ENCODE measurements at regions not wholly inside any gene's neighbourhood (a gene's known extent, or its start where the extent isn't known, plus 50 kb on each side); places are given as distances from the start of the nearest gene placed in this dataset.

DNA sequence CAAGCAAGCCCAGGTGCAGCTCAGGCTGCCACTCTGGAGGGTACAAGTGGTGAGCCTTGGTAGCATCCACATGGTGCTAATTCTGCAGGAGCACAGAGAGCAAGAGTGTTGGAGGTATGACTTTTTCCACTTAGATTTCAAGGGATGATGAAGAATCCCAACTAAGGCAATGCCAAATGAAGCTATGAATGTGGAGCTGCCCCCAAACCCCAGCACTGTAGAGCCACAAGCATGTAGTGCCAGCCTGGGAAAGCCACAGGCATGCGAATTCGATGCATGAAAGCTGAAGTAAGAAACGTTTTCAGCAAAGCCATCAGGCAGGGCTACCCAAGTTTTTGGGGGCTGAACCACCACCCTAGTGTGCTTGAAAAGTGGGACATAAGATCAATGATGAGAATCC, 251.1 kb downstream of the HAO1 start:
- DNase-seq (ENCODE audit: missing footprints) (no peak), ATAC-seq (no peak)
- intact Hi-C loops (cut with DNase I): no loop called here

DNA sequence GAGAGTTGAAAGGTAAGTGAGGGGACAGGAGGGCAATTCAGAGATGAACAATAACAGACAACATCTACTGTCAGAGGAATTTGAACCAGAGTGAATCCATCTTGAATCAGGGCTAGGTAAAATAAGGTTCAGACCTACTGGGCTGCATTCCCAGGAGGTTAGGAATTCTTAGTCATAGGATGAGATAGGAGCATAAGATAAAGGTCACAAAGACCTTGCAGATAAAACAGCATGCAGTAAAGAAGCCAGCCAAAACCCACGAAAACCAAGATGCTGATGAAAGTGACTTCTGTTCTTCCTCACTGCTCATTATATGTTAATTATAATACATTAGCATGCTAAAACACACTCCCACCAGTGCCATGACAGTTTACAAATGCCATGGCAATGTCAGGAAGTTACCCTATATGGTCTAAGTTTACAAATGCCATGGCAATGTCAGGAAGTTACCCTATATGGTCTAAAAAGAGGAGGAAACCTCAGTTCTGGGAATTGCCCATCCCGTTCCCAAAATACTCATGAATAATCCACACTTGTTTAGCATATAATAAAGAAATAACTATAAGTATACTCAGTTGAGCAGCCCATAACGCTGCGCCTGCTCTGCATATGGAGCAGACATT, 248.5 kb downstream of the HAO1 start:
- ATAC-seq (no peak), DNase-seq (ENCODE audit: missing footprints) (no peak)
- intact Hi-C loops (cut with DNase I): no loop called here

DNA sequence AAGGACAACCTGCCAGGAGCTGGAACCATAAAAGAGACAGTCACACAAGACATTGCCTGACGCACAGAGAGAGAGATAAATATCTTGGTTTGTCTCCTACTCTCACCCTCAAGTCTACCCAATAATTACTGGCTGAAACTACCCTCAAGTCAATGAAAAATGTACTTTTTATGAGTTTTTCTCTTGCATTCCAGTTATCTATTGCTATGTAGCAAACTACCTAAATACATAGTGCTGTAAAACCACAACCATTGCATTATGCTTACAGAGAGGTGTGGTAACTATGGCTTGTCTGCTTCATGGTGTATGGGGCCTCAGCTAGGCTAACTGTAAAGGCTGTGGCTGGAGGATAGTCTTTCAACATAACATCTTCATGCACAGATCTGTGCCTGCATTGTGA, 247.8 kb downstream of the HAO1 start:
- intact Hi-C loops (cut with DNase I): no loop called here

DNA sequence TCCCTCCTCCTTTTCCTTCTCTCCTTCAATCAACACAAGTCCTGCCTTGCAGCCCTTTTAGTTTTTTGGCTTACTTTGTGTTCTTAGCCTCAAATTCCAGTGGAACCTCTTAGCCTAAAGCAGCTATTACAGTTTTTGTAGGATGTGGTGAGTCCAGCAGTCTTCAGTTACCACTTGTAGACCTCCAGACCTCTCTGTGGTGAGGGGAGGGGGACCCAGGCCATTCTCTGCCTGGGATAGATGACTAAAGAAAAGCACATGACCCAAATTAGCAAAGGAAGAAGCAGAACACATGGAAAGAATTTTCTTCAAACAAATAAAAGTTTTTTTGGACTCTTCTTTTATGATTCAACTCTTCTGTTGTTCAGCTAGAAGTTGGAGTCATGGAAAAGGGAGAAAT, 246.5 kb downstream of the HAO1 start:
- intact Hi-C loops (cut with DNase I): no loop called here
- DNase-seq (ENCODE audit: missing footprints): no peak
- no peak for ATAC-seq

More for the DNA sequence above, 247.8 kb downstream of the HAO1 start:
- no peak for DNase-seq (ENCODE audit: missing footprints)
- ATAC-seq: no peak

DNA sequence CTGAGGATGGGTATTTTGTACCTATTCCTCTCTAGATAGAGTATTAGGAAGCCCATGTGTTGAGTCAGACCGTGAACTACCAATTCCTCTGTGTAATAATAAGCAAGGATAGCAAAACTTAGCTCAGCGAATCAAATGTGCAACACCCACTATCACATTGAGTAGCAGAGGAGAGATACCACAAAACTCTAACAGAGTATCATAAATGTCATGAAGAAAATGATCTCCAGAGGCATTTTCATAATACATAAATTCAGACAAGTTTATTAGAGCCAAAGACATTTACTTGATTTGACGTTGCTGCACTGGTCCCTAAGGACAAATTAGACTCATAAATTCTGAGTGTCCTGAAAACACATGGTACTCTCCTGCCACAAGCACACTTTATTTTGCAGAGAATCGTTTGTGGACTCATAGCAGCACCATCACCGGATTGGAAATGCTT, 245.2 kb downstream of the HAO1 start:
- intact Hi-C loops (cut with DNase I): no loop called here
- no peak for ATAC-seq
- DNase-seq (ENCODE audit: missing footprints): no peak

DNA sequence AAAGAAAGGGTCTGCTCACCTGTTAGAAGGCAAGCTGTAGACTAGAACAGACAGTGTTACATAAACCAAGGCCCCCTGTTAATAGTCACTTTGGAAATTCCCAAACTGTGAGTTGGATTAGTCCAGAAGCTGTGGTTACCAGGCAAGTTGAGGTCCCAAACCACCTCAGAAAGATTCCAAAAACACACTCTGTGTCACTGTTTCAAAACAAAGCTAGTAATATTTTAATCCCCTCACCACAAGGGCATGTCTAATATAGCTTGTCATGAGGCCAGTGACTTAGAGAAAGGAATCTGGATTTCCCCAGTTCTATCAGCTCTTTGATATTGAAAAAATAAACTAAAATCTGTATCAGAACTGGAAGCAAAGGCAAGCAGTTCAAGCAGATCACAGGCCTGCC, 244.6 kb downstream of the HAO1 start:
- ATAC-seq: no peak
- DNase-seq (ENCODE audit: missing footprints): no peak
- intact Hi-C loops (cut with DNase I): no loop called here

DNA sequence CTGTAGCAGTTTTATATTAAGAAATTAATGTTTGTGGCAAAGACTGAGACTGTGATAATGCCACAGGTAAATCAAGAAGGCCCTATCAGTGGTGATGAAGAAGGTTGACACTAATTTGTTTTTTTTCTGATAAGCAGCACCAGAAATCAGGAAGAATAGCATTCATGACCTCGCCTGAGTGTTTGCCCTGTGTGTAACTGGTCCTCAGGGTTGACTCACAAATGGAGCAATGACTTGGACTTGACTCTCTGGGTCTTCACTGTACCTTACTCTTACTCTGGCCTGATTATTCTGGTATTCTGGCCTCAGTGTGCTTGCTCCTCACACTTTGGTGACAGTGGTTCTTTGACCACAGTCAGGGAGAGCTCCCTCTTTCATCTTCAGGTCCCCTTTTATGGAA, 243.9 kb downstream of the HAO1 start:
- intact Hi-C loops (cut with DNase I): no loop called here
- no peak for ATAC-seq
- DNase-seq (ENCODE audit: missing footprints): no peak

DNA sequence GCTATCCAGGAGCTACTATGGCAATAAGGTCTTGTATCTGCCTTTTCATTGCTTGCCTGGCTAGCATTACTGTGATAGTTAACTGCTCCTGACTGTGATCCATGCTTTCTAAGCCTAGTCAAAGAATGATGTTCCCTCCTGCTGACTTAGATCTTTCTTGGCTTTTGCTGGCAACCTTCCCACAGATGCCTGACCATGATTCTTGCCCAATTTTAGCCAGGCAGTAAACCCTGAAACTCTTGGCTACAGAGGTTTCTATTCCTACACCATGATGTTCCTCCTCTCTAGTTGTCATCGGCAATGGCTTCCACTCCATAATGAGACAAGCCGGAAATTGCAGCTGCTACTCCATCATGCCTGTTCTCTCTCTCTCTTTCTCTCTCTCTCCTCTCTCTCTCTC, 238.1 kb downstream of the HAO1 start:
- ATAC-seq: no peak

DNA sequence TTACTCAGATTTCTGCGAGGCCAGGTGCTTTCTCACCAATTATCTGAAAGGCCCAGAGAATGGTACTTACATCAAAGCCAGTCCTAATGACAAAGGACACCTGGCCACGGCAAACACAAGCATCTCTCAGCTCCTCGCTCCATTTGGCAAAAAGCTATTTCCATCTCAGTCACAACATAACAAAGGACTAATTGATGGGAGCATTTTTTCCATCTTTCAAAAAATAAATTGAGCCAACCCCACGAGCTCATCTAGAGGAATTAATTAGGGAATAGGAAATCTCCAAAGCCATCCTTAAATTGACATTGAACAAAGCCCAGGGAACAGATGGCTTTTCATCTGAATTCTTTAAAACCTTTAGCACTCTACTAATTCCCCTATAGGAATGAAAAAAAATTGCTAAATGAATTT, 236.7 kb downstream of the HAO1 start:
- intact Hi-C loops (cut with DNase I): no loop called here
- DNase-seq (ENCODE audit: missing footprints) (no peak), ATAC-seq (no peak)

More for the DNA sequence above, 238.1 kb downstream of the HAO1 start:
- intact Hi-C loops (cut with DNase I): no loop called here
- no peak for DNase-seq (ENCODE audit: missing footprints)

DNA sequence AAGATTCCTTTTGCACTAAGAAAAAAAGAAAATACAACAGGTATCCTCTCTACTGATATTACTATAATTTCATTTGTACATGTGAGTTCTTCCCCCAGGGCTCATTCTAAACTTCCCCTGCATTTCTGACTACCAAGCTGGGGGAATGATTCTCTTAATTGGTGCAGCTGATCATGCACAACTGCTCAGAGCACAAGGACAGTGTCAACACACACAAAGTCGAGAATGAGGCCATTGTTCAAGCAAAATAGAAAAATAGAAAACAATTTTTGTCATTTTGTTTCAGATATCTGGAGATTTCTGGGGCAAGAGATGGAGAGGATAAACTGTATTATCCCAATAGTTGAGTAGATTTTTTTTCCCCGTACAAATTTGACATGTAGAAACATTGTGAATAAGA, 236.3 kb downstream of the HAO1 start:
- intact Hi-C loops (cut with DNase I): no loop called here
- DNase-seq (ENCODE audit: missing footprints) (no peak), ATAC-seq (no peak)

DNA sequence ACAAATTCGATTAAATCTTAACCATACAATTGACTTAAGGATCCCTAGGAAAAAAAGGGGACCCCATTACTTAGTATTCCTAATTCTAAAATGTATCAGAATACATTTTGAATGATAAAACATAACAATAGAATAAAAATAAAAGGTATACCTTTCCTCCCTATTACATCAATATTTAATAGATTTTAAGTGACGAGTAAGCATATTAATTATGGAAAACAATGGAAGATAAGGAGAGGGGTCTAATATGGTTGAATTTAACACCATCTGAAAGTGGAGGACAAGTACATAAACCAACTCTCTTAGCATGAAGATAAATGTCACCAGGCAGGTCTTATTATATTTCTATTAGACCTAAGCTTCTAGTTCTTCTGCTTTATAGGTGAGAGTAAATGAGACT, 232.1 kb downstream of the HAO1 start:
- ATAC-seq (no peak), DNase-seq (ENCODE audit: missing footprints) (no peak)
- intact Hi-C loops (cut with DNase I): no loop called here

DNA sequence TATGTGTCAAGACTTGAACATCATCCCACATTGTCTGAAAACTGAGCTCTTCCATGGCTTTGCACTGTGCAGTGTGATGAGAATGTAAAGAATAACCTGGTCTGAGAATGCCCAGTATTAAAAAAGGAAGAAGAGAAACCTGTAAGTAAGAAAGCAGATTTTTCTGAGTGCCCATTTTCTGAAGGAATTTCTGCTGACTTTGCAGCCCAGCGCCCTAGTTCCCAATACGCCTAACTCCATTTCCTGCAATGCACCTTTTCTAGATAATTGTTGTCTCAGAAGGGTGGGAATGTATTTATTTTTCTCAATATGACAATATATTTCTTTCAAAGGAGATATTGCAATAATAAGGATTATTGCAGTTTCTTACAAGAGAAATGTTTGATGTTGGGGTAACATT, 231.5 kb downstream of the HAO1 start:
- intact Hi-C loops (cut with DNase I): no loop called here
- DNase-seq (ENCODE audit: missing footprints) (no peak), ATAC-seq (no peak)

DNA sequence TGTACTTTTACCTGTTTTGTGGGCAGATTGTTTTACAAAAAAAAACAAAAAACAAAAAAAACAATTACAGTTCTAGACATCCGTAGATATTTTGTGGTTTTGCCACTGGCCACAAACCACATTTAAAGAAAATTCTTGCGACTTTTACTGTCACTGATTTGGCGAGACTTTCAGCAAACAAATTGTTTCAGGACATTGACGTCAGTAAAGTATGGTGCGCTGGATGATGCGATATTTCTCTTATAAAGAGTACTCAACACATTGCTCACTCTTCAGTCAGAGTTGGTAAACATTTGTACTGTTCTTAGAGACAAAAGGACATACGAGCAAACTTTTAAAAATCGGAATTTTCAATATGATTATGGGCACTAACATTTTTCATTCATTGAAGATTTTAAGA, 229.8 kb downstream of the HAO1 start:
- intact Hi-C loops (cut with DNase I): no loop called here
- ATAC-seq (no peak), DNase-seq (ENCODE audit: missing footprints) (no peak)

DNA sequence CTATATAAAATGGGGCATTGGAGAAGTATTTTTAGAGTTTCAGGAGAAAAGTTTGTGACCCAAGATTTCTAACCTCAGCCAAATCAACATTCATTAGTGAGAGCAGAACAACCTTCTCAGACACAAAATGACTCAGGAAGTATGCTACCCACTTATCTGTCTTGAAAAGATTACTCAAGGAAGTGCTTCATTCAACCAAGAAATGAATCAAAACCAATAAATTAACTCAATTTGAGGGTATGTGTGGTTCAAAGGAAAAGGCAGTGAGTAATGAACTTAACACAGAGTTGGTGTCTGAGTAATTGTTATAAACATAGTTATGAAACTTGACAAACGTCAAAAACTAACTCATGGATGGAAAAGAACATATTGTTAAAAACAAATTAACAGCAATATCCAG, 227.6 kb downstream of the HAO1 start:
- no peak for ATAC-seq
- intact Hi-C loops (cut with DNase I): no loop called here

DNA sequence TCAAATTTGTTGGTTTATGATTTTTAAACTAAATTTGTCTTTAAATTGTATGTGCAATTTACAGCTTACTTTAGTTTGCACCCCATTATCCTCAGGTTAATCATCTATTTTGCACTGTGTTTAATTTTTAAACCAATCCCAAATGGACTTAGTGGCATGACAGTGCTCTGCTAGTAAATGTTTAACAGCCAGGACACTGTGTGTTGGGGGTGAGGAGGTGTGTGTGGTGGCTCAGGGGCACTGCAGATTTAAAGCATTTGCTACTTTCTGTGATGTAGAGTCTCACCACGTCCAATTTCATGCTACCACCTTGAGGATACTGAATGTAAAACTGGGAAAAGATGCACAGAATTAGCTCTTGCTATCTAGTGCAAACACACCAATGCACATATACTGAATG, 225.7 kb downstream of the HAO1 start:
- DNase-seq (ENCODE audit: missing footprints): no peak
- intact Hi-C loops (cut with DNase I): no loop called here
- ATAC-seq: no peak

More for the DNA sequence above, 227.6 kb downstream of the HAO1 start:
- no peak for DNase-seq (ENCODE audit: missing footprints)

DNA sequence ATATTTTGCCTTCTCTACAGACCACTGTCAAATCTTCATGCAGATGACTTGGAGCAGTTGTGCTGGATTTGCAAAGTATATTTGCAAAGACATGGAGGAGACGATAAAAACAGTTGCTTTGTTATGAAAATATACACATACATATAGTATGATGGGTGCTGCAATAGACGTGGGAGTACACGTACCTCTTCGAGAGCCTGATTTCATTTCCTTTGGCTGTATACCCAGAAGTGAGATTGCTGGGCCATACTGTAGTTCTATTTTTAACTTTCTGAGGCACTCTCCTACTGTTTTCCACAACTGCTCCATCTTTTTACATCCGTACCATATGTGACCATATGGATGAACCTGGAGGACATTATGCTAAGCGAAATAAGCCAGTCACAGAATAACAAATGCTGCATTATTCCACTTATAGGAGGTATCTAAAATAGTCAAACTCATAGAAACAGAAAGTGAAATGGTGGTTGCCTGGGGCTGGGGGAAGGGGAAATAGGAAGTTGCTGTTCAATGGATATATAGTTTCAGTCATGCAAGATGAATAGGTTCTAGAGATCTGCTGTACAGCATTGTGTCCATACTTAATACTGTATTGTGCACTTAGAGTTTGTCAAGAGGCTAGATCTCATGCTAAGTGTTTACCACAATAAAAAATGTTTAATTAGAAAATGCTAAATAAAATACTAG, 223.8 kb downstream of the HAO1 start:
- intact Hi-C loops (cut with DNase I): no loop called here
- ATAC-seq (no peak), DNase-seq (ENCODE audit: missing footprints) (no peak)

DNA sequence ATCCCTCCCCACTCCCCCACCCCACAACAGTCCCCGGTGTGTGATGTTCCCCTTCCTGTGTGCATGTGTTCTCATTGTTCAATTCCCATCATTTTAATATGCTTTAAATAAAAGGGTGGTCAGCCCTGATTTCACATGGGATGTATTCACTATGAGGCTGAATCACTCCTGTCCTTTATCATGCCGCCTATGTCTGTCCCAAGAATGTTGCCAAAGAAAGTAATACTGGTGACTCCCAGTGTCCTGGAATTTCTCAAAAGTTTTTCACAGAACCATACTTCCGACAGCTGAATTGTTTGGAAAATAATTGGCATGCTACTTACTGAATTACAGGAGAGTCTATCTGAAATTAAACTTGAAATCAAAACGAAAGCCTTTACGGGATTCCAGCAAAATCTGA, 217.7 kb downstream of the HAO1 start:
- DNase-seq (ENCODE audit: missing footprints) (no peak), ATAC-seq (no peak)
- intact Hi-C loops (cut with DNase I): no loop called here

DNA sequence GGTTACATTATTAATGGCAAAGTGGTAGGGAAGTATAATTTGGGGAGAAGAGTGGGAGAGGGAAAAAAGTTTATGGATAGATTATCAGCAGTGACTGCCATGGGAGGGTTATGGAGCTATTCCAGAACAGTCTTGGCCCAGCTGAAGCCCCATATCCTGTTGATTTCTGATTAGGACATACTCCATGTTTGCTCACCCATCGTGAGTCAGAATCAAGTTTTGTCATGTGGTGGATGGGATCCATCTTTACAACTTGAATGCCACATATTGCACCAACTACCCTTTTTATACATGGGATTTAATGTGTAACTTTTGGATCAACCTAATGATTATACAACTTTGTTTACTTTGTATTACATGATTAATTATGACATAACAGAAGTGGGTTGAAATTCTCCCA, 217.0 kb downstream of the HAO1 start:
- ATAC-seq (no peak), DNase-seq (ENCODE audit: missing footprints) (no peak)
- intact Hi-C loops (cut with DNase I): no loop called here

DNA sequence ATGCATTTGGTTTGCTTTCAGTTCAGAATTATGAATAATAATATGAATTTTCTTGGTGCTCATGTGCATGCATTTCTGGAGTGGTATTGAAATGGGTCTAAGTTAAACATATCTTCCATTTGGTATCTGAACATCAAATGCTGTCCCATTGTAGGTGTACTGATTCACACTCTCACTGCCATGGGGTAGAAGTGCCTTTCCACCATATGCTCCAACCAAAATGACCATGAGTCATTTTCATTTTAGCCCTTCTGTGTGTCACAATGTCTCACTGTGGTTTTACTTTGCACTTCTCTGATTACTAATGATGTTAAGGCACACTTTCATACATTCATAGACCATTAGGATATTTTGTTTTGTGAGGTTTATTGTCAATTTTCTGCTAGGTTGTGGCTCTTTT, 211.9 kb downstream of the HAO1 start:
- intact Hi-C loops (cut with DNase I): no loop called here
- ATAC-seq (no peak), DNase-seq (ENCODE audit: missing footprints) (no peak)

DNA sequence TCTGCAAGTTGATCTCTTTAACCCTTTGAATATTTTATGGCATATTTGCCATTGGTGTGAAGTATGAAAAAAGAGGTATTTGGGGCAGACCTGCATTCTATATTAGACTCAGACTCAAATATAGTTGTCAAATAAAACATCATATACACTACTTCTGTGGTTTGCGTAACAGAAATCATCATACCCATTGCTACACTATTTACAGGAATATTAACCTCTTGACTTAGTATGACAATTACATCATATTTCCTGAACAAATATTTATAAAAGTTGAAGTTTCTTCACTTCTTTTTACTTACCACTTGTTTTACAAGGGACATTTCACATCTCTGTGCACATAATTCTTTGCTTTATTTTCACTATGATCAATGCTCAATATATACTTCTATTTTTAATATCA, 206.0 kb downstream of the HAO1 start:
- ATAC-seq (no peak), DNase-seq (ENCODE audit: missing footprints) (no peak)
- intact Hi-C loops (cut with DNase I): no loop called here

DNA sequence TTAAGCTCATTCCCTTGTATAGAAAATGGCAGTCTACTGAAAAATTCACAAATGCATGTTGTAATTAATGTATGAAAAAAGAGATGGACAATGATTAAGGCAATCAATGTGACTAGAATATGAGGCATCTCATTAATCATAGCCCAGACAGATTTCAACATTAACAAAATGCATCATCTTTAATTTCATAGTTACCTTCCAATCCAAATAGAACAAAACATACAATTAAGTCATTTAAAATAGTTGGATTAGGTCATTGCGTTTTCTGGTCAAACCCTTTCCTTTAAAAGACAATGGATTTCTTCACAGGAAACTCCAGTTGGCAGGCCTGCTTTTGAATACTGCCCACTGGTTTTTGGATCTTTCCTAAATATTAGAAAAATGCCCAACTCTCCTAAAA, 203.9 kb downstream of the HAO1 start:
- intact Hi-C loops (cut with DNase I): no loop called here
- ATAC-seq (no peak), DNase-seq (ENCODE audit: missing footprints) (no peak)
